Esophagus squamous epithelium (tissue), 5 donors: ENCODE measurements at regions not wholly inside any gene's neighbourhood (a gene's known extent, or its start where the extent isn't known, plus 50 kb on each side); places are given as distances from the start of the nearest gene placed in this dataset.

Experiments
- DNase-seq: peaks from one replicate; lab custom pipeline; 2025; lab: John Stamatoyannopoulos, UW
- H3K27ac ChIP-seq, 4 donors: fragments of 200-600 bp; sonication (generic); one replicate each; pipeline ENCODE4 v1.5.1; 2016 to 2019; ENCODE audit warnings: mild to moderate bottlenecking in 1 of 4
- H3K27me3 ChIP-seq, 4 donors: fragments of 200-600 bp; sonication (generic); 1 replicate in 3 of 4; 2 replicates in 1 of 4; pipeline versions ENCODE4 v1.5.1 to v1.6.0; 2017 to 2021; ENCODE audit warnings: antibody characterized with exemption in 1 of 4
- H3K36me3 ChIP-seq, 3 donors: fragments of 200-600 bp; sonication (generic); one replicate each; pipeline ENCODE4 v1.5.1; 2016 to 2019
- H3K4me1 ChIP-seq, 3 donors: fragments of 200-600 bp; sonication (generic); one replicate each; pipeline ENCODE4 v1.5.1; 2017 to 2019
- H3K4me3 ChIP-seq, 4 donors: fragments of 200-600 bp; sonication (generic); 1 replicate in 3 of 4; 2 replicates in 1 of 4; pipeline ENCODE4 v1.5.1; 2016 to 2019; ENCODE audit warnings: mild to moderate bottlenecking in 2 of 4, moderate library complexity in 1 of 4
- H3K9me3 ChIP-seq, 3 donors: fragments of 200-600 bp; sonication (generic); one replicate each; pipeline ENCODE4 v1.5.1; 2016 to 2019
- CTCF ChIP-seq, 6 experiments: fragments of 450-650 bp in 4 of 6; fragments of 200-600 bp in 2 of 6; sonication (generic) in 2 of 6; IDR thresholded peaks; one replicate each; pipeline ENCODE4 v1.5.1; 2016 to 2019; ENCODE audit warnings: antibody characterized with exemption in 6 of 6, mild to moderate bottlenecking in 4 of 6, moderate library complexity in 4 of 6
- POLR2A ChIP-seq, 4 donors: fragments of 450-650 bp; IDR thresholded peaks; one replicate each; pipeline ENCODE4 v1.6.1; 2017; ENCODE audit warnings: antibody characterized with exemption in 4 of 4, mild to moderate bottlenecking in 4 of 4, moderate library complexity in 3 of 4
- WGBS, 2 donors: methylation state at CpG; one replicate each; pipeline ENCODE4 v1.1.5; 2018; 5-methylcytosine and 5-hydroxymethylcytosine counted together
- intact Hi-C: fragments of 100-400 bp; cut with DNase I; formaldehyde crosslinking; loops from one replicate; pipeline ENCODE4 v1.15.0; 2022
- donor health status: DM: yes; HTN: yes; CAD: no.

- no peak overlapping the region for H3K4me3 ChIP-seq
- DNase-seq: no peak
- no peaks in the 10 kb centered on the region for H3K27me3 ChIP-seq
- H3K27ac ChIP-seq: no peak overlapping the region
- H3K9me3 ChIP-seq: no peaks in the 10 kb centered on the region
- H3K36me3 ChIP-seq: no peaks in the 10 kb centered on the region
- 92 to 97% methylated on average over 2 of the region's 2 CpGs for WGBS, 2 donors
- intact Hi-C loops: no loop called here
- H3K4me1 ChIP-seq: no peaks in the 10 kb centered on the region
- TF ChIP-seq CTCF (IDR thresholded peaks at IDR 0.05) (no peak), POLR2A (IDR thresholded peaks at IDR 0.05) (no peak)
These were observed 550.4 kb upstream of the MAP3K7 start for GRCh38 chr6:91137286-91137685.

- Histone ChIP-seq H3K27ac (no peak overlapping the region), H3K27me3 (no peaks in the 10 kb centered on the region), H3K4me3 (no peak overlapping the region), H3K36me3 (no peaks in the 10 kb centered on the region), H3K9me3 (no peaks in the 10 kb centered on the region), H3K4me1 (no peaks in the 10 kb centered on the region)
- intact Hi-C loops: no loop called here
- 86 to 90% methylated on average over 2 of the region's 2 CpGs for WGBS, 2 donors
- DNase-seq: no peak
- TF ChIP-seq POLR2A (IDR thresholded peaks at IDR 0.05) (no peak), CTCF (IDR thresholded peaks at IDR 0.05) (no peak)
These were observed 548.7 kb upstream of the MAP3K7 start for GRCh38 chr6:91135406-91136103.

GRCh38 chr6:91132461-91132860 is 545.6 kb upstream of the MAP3K7 start:
- Histone ChIP-seq H3K4me3 (no peak overlapping the region), H3K4me1 (no peaks in the 10 kb centered on the region), H3K9me3 (no peaks in the 10 kb centered on the region), H3K27ac (no peak overlapping the region), H3K27me3 (no peaks in the 10 kb centered on the region), H3K36me3 (no peaks in the 10 kb centered on the region)
- TF ChIP-seq POLR2A (IDR thresholded peaks at IDR 0.05): no peak
- TF ChIP-seq CTCF (IDR thresholded peaks at IDR 0.05): no peak
- intact Hi-C loops: no loop called here
- 43 to 65% methylated on average over 3 of the region's 3 CpGs for WGBS, 2 donors
- no peak for DNase-seq

- no peak for TF ChIP-seq POLR2A (IDR thresholded peaks at IDR 0.05)
- TF ChIP-seq CTCF (IDR thresholded peaks at IDR 0.05): no peak
- no peaks in the 10 kb centered on the region for H3K9me3 ChIP-seq
- H3K4me1 ChIP-seq: no peaks in the 10 kb centered on the region
- no peak overlapping the region for H3K27ac ChIP-seq
- WGBS, 2 donors: 62 to 67% methylated on average over 6 of the region's 6 CpGs
- intact Hi-C loops: no loop called here
- H3K27me3 ChIP-seq: no peaks in the 10 kb centered on the region
- H3K4me3 ChIP-seq: no peak overlapping the region
- DNase-seq: no peak
- H3K36me3 ChIP-seq: no peaks in the 10 kb centered on the region
These were observed 543.3 kb upstream of the MAP3K7 start for GRCh38 chr6:91130126-91130525.

GRCh38 chr6:91127752-91128151 is 540.9 kb upstream of the MAP3K7 start:
- no peaks in the 10 kb centered on the region for H3K4me1 ChIP-seq
- H3K27ac ChIP-seq: no peak overlapping the region
- H3K9me3 ChIP-seq: no peaks in the 10 kb centered on the region
- no peak for DNase-seq
- TF ChIP-seq POLR2A (IDR thresholded peaks at IDR 0.05) (no peak), CTCF (IDR thresholded peaks at IDR 0.05) (no peak)
- H3K4me3 ChIP-seq: no peak overlapping the region
- H3K27me3 ChIP-seq: no peaks in the 10 kb centered on the region
- intact Hi-C loops: no loop called here
- H3K36me3 ChIP-seq: no peaks in the 10 kb centered on the region
